ENCODE measurements at regions not wholly inside any gene's neighbourhood (a gene's known extent, or its start where the extent isn't known, plus 50 kb on each side); places are given as distances from the start of the nearest gene placed in this dataset.

GRCh38 chr15:62244762-62245161 is 79.7 kb upstream of the C2CD4B start:
- TF ChIP-seq, protein P1, sequence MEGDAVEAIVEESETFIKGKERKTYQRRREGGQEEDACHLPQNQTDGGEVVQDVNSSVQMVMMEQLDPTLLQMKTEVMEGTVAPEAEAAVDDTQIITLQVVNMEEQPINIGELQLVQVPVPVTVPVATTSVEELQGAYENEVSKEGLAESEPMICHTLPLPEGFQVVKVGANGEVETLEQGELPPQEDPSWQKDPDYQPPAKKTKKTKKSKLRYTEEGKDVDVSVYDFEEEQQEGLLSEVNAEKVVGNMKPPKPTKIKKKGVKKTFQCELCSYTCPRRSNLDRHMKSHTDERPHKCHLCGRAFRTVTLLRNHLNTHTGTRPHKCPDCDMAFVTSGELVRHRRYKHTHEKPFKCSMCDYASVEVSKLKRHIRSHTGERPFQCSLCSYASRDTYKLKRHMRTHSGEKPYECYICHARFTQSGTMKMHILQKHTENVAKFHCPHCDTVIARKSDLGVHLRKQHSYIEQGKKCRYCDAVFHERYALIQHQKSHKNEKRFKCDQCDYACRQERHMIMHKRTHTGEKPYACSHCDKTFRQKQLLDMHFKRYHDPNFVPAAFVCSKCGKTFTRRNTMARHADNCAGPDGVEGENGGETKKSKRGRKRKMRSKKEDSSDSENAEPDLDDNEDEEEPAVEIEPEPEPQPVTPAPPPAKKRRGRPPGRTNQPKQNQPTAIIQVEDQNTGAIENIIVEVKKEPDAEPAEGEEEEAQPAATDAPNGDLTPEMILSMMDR (IDR thresholded peaks at IDR 0.05; ENCODE audit: insufficient read depth, low read depth, low read length): no peak
- TF ChIP-seq EZH2 (IDR thresholded peaks at IDR 0.05; ENCODE audit: insufficient read depth, low read length): no peak
